PC-9 (cell line): ENCODE measurements at regions not wholly inside any gene's neighbourhood (a gene's known extent, or its start where the extent isn't known, plus 50 kb on each side); places are given as distances from the start of the nearest gene placed in this dataset.

Source experiments
- BruUV-seq: library from RNA; stranded (reverse); fragments of 400-500 nt; replicated peaks from 2 replicates; lab custom pipeline; 2021; lab: Mats Ljungman, UMichigan
- CTCF ChIA-PET: fragments of 300-600 bp; sonication (Branson Sonifier 250); formaldehyde crosslinking; loops from one replicate; lab custom pipeline; 2022; ENCODE audit warnings: antibody characterized with exemption; lab: Charles Lee
- POLR2A ChIA-PET: fragments of 300-600 bp; sonication (Branson Sonifier 250); formaldehyde crosslinking; loops from one replicate; lab custom pipeline; 2022; ENCODE audit warnings: antibody characterized with exemption; ENCODE audit not compliant: unreplicated experiment; lab: Charles Lee
- DNase-seq, 2 experiments: peaks; one replicate each; pipeline versions ENCODE4 v3.0.0 to v3.0.0-alpha.2; 2015 to 2022; ENCODE audit warnings: mixed read lengths in 1 of 2
- H2AFZ ChIP-seq: fragments of 200-600 bp; sonication (generic); 2 replicates; pipeline ENCODE4 v1.8.1; 2017; ENCODE audit warnings: antibody characterized with exemption
- H3F3A ChIP-seq: fragments of 200-600 bp; sonication (generic); 2 replicates; pipeline ENCODE4 v1.8.1; 2017; ENCODE audit warnings: antibody characterized with exemption, mild to moderate bottlenecking, low read depth; ENCODE audit not compliant: insufficient read depth
- H3K27ac ChIP-seq: fragments of 200-600 bp; sonication (generic); 2 replicates; pipeline ENCODE4 v1.6.1; 2016; ENCODE audit warnings: mixed run types
- H3K27me3 ChIP-seq: fragments of 200-600 bp; sonication (generic); 2 replicates; pipeline ENCODE4 v1.6.1; 2016; ENCODE audit warnings: low read depth, mixed run types; ENCODE audit not compliant: insufficient read depth
- H3K36me3 ChIP-seq: fragments of 200-600 bp; sonication (generic); 2 replicates; pipeline ENCODE4 v1.6.1; 2016; ENCODE audit warnings: low read depth, mixed run types
- H3K4me1 ChIP-seq: fragments of 200-600 bp; sonication (generic); replicated peaks from 2 replicates; pipeline ENCODE4 v1.6.1; 2016; ENCODE audit warnings: mixed run types; ENCODE audit not compliant: insufficient read depth
- H3K4me2 ChIP-seq: fragments of 200-600 bp; sonication (generic); 2 replicates; pipeline ENCODE4 v1.6.1; 2017; ENCODE audit warnings: mixed run types
- H3K4me3 ChIP-seq: fragments of 200-600 bp; sonication (generic); 2 replicates; pipeline ENCODE4 v1.6.1; 2016; ENCODE audit warnings: mixed run types
- H3K79me2 ChIP-seq: fragments of 200-600 bp; sonication (generic); 2 replicates; pipeline ENCODE4 v1.6.1; 2017; ENCODE audit warnings: low read depth, mixed run types
- H3K9me2 ChIP-seq: fragments of 200-600 bp; sonication (generic); 2 replicates; pipeline ENCODE4 v1.8.1; 2017; ENCODE audit warnings: mild to moderate bottlenecking; ENCODE audit not compliant: insufficient read depth
- H3K9me3 ChIP-seq: fragments of 200-600 bp; sonication (generic); 2 replicates; pipeline ENCODE4 v1.8.1; 2016; ENCODE audit warnings: low read depth; ENCODE audit not compliant: insufficient read depth
- H4K20me1 ChIP-seq: fragments of 200-600 bp; sonication (generic); 2 replicates; pipeline ENCODE4 v1.8.1; 2017; ENCODE audit not compliant: insufficient read depth
- EZH2 ChIP-seq: fragments of 200-600 bp; sonication (generic); IDR thresholded peaks from 2 replicates; pipeline ENCODE4 v1.8.0; 2017; ENCODE audit warnings: antibody characterized with exemption, low read depth
- intact Hi-C: fragments of 100-400 bp; cut with micrococcal nuclease; formaldehyde crosslinking; loops from one replicate; pipeline ENCODE4 v1.10.0; 2022; ENCODE audit not compliant: unreplicated experiment
- TF ChIP-seq, protein P1 (sequence below): fragments of 200-600 bp; sonication (generic); conservative IDR thresholded peaks from 2 replicates; pipeline ENCODE4 v1.6.1; 2017; ENCODE audit warnings: mixed run types, antibody characterized with exemption, mild to moderate bottlenecking, moderate library complexity

DNA sequence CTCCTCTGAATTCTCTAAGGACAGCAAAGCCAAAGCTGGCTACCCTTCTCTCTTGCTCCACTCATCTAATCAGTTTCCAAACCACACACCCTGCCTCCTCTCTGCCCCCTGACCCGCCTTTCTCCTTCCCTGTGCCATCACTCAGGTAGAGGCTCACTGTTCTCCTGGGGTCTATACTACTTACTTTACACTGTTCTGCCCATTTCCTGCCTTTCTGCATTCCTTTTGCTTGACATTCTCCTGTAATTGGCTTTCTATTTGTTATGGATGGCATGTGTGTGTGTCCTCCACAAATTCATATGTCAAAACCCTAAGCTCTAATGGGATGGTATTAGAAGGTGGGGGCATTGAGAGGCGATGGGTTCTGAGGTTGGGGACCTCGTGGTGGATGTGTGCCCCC, 675.2 kb upstream of the ID2 start:
- no TSS peak for BruUV-seq
- Histone ChIP-seq H2AFZ (no peak overlapping the region), H3K9me2 (no peaks in the 10 kb centered on the region), H3K4me3 (no peak overlapping the region), H4K20me1 (no peaks in the 10 kb centered on the region), H3K27ac (no peak overlapping the region), H3F3A (no peaks in the 10 kb centered on the region), H3K4me1 (no peaks in the 10 kb centered on the region), H3K27me3 (peaks cover 15% of the 10 kb centered on the region), H3K79me2 (no peaks in the 10 kb centered on the region), H3K4me2 (no peak overlapping the region), H3K36me3 (no peaks in the 10 kb centered on the region), H3K9me3 (no peaks in the 10 kb centered on the region)
- intact Hi-C loops, result no loop called here
- no peak for DNase-seq
- CTCF ChIA-PET, result no interaction called here
- POLR2A ChIA-PET, result no interaction called here
- TF ChIP-seq, protein P1, sequence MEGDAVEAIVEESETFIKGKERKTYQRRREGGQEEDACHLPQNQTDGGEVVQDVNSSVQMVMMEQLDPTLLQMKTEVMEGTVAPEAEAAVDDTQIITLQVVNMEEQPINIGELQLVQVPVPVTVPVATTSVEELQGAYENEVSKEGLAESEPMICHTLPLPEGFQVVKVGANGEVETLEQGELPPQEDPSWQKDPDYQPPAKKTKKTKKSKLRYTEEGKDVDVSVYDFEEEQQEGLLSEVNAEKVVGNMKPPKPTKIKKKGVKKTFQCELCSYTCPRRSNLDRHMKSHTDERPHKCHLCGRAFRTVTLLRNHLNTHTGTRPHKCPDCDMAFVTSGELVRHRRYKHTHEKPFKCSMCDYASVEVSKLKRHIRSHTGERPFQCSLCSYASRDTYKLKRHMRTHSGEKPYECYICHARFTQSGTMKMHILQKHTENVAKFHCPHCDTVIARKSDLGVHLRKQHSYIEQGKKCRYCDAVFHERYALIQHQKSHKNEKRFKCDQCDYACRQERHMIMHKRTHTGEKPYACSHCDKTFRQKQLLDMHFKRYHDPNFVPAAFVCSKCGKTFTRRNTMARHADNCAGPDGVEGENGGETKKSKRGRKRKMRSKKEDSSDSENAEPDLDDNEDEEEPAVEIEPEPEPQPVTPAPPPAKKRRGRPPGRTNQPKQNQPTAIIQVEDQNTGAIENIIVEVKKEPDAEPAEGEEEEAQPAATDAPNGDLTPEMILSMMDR, result no peak

DNA sequence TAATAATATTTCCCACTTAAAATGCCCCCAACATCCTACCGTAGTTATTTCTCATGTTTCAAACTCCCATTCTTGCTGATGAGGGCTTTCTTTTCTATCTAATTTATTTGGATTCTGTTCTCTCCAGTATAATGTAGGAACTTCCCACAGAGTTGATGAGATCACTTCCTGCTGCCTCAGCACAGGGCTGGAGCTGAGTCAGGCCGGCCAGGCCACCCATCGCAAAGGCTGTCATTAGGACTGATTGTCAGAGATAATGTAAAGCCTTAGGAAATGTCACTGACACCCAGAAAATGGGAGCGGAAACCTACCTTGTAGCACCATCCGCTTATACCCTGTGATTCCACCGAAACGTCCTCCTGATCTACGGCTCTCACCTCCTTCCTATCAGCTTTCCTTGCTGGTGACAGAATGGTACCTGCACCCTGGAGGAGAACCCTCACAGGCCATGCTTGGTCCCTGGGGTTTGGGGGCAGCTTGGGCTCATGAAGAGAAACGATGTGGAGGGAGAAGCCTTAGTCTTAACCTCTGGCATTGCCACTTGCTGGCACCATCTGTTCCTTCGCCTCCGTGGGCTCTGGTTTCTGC, 672.8 kb upstream of the ID2 start:
- H2AFZ ChIP-seq, result no peak overlapping the region
- no peaks in the 10 kb centered on the region for H3F3A ChIP-seq
- no peak for TF ChIP-seq EZH2
- TF ChIP-seq, protein P1, result no peak
- H3K9me3 ChIP-seq, result no peaks in the 10 kb centered on the region
- no TSS peak for BruUV-seq
- no peak for DNase-seq
- no peak overlapping the region for H3K27ac ChIP-seq
- no peak overlapping the region for H3K4me3 ChIP-seq
- CTCF ChIA-PET, result no interaction called here
- H3K27me3 ChIP-seq, result peaks cover 26% of the 10 kb centered on the region
- H4K20me1 ChIP-seq, result no peaks in the 10 kb centered on the region
- no peaks in the 10 kb centered on the region for H3K4me1 ChIP-seq
- POLR2A ChIA-PET, result no interaction called here
- no peaks in the 10 kb centered on the region for H3K36me3 ChIP-seq
- H3K9me2 ChIP-seq, result no peaks in the 10 kb centered on the region
- H3K4me2 ChIP-seq, result no peak overlapping the region
- intact Hi-C loops, result no loop called here
- no peaks in the 10 kb centered on the region for H3K79me2 ChIP-seq

DNA sequence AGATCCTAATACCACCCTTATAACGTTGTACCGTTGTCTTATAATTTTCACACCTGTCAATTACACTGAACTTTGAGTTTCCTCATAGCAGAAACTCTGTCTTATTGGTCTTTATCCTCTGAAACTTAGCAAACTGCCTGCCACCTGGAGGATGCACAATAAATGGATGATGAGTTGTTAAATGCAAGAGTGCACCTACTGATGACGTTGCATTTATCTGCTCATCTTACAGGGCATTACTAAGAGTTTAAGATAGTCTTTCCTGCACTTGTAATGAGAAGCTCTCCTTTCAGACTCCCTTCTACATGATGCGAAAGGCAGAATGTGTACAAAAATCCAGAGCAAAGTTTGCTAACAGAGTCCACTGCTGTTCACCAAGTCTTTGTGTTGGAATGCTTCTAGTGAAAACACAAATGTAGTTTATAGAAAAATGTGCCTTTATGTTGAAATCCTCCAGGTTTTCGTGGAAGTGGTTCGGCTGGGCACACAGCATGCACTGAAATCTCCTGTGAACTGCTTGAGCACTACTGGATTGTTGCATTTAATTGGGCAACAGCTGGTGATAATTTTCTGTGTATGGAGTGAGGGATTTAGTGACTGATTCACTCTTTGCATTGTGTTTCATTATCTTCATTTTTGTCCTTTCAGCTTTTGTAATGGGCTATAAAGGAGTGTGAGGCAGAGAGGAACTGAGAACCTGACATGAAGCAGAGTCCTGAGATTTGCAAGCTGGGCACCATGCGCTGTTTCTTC, 665.8 kb upstream of the ID2 start:
- Histone ChIP-seq H3K4me3 (no peak overlapping the region), H3K27ac (no peak overlapping the region), H2AFZ (no peak overlapping the region), H3K27me3 (peaks cover 24% of the 10 kb centered on the region), H3F3A (no peaks in the 10 kb centered on the region), H3K36me3 (no peaks in the 10 kb centered on the region), H3K9me3 (no peaks in the 10 kb centered on the region), H4K20me1 (no peaks in the 10 kb centered on the region), H3K9me2 (no peaks in the 10 kb centered on the region), H3K4me2 (no peak overlapping the region), H3K4me1 (no peaks in the 10 kb centered on the region), H3K79me2 (no peaks in the 10 kb centered on the region)
- no peak for DNase-seq
- ChIA-PET POLR2A (no interaction called here), CTCF (no interaction called here)
- intact Hi-C loops, result no loop called here
- no TSS peak for BruUV-seq
- TF ChIP-seq, protein P1, result no peak
- no peak for TF ChIP-seq EZH2
